ENCODE measurements at regions not wholly inside any gene's neighbourhood (a gene's known extent, or its start where the extent isn't known, plus 50 kb on each side); places are given as distances from the start of the nearest gene placed in this dataset.

DNA sequence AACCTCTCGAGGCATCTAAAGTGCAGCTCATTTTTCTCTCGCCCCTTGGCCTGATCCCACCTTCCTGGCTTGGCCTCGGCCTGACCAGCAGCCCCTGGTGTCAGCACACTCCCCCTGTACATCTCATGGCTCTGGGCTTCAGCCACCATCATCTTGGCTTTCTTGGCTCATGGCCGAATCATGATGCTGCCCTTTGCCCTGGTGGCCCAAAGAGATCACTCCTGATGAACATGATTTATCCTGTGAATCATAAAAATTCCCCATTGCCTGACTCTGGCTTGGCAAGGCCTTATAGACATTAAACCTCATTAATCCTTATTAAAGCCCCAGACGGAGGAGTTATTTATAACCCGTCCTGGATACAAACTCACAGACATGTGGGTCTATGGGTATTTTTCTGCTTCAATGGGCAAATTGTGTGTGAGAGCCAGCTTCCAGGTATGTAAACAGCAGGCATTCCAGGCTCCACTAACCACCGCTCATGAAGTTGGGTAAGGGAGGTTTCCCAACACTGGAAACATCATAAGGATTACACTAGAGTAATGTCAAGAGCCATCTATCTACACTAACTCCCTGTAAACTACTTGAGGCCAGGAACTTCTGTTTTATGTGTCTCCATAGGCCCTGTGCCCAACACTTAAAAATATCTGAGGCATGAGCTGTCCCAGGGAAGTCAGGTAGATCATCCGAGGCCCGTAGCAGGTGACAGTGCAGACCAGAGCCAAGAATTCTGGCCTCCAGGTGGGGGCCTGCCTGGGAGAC is 171.2 kb downstream of the TTC8 start:
- no peak for TF ChIP-seq CTCF (conservative IDR thresholded peaks at IDR 0.05; ENCODE audit: low read length)
- TF ChIP-seq EZH2phosphoT487 (IDR thresholded peaks at IDR 0.05; ENCODE audit: borderline replicate concordance), result no peak
